Omental fat pad (tissue), 3 donors: ENCODE measurements at regions not wholly inside any gene's neighbourhood (a gene's known extent, or its start where the extent isn't known, plus 50 kb on each side); places are given as distances from the start of the nearest gene placed in this dataset.

Experiments used
- ATAC-seq: fragments of 150-250 bp; one replicate; pipeline ENCODE4 v1.9.1; 2016; ENCODE audit warnings: mild to moderate bottlenecking, moderate library complexity; ENCODE audit not compliant: low FRiP score
- DNase-seq: peaks from one replicate; pipeline ENCODE4 v3.0.0-alpha.2; 2019; ENCODE audit warnings: low spot score
- CTCF ChIP-seq, 3 donors: fragments of 450-650 bp; IDR thresholded peaks; one replicate each; pipeline ENCODE4 v1.5.1; 2016 to 2017; ENCODE audit warnings: antibody characterized with exemption in 3 of 3, mild to moderate bottlenecking in 3 of 3, moderate library complexity in 2 of 3

DNA sequence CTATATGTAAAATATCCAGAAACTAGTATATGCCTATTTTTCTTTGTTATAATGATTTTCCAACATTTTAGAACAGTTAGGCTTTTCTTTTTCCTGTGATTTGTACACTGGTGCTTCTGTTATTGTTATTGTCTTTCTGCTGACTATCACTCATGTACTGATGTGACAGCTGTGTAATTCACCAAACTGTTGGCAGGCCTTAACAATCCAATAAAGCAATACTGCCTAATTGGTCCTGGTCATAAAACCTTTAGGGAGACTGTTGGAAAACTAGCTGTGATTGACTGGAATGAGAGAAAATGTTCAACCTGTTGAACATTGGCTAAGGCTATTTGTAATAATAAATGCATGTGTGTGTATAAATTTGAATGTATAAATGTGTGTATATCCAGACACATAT lies 956.6 kb downstream of the REEP3 start:
- DNase-seq: no peak
- no peak for ATAC-seq
- TF ChIP-seq CTCF (IDR thresholded peaks at IDR 0.05): no peak

DNA sequence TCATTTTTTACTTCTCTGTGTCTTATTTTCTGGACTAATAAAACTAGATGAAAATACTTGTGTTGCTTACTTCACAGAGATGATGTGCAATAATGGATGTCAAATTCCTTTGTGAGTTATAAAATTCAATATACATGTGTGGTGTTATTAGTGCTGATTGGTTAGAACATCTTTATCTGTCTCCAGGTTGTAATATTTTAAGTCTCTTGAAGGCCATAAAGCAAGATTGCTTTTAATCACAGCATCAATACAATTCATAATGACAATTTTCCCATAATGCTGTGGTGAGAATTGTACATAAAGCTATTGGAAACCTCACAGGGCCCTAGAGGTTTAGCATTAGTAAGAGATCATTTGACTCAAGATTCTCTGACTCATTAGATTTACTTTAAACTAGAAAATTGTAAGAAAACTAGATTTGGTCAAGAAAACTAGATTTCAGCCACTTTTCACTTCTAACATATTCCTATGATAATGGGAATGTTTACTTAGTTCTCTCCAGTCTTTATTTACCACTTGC lies 963.7 kb downstream of the REEP3 start:
- no peak for DNase-seq
- no peak for ATAC-seq
- TF ChIP-seq CTCF (IDR thresholded peaks at IDR 0.05): no peak

DNA sequence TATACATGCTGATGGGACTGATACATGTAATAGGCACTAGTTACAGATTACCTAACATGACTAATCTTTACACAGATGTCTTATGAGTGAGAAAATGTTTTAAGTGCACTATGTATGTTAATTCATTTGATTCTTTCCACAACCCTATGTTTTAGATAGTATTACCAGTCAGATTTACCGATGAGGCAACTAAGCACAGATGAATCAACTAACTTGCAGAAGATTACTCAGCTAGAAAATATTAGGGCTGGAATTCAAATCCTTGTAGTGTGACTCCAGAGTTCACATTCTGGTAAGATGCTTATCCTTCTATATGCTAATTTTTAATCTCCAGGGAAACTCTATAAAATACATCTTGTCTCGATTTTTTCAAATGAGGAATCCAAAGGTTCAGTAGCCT lies 964.9 kb downstream of the REEP3 start:
- ATAC-seq: no peak
- TF ChIP-seq CTCF (IDR thresholded peaks at IDR 0.05): no peak
- DNase-seq: no peak

- DNase-seq (no peak), ATAC-seq (no peak)
- TF ChIP-seq CTCF (IDR thresholded peaks at IDR 0.05): no peak
Observed at GRCh38 chr10:64486901-64487300, 965.7 kb downstream of the REEP3 start.

GRCh38 chr10:64494901-64495300 lies 973.7 kb downstream of the REEP3 start:
- TF ChIP-seq CTCF (IDR thresholded peaks at IDR 0.05): no peak
- no peak for DNase-seq
- ATAC-seq: no peak

GRCh38 chr10:64497306-64497705 lies 976.1 kb downstream of the REEP3 start:
- TF ChIP-seq CTCF (IDR thresholded peaks at IDR 0.05): no peak
- DNase-seq: no peak
- no peak for ATAC-seq

DNA sequence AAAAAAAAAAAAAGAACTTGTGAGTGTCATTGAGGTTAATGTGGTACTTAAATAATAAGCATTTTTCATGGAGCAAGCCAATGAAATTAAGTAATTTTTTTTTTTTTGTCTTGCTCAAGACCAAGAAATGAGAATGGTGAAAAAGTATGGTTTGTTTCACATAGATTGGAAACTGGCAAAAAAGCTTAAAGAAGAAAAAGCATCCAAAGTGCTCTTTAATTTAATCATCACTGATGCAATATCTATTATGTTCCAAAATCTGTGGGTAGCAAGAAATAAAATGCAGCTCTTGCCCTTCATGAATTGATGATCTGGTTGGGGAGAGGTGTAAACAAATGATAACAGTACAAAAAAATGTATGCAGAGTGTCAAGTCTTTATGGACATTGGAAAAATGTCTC lies 980.6 kb downstream of the REEP3 start:
- no peak for TF ChIP-seq CTCF (IDR thresholded peaks at IDR 0.05)
- no peak for DNase-seq

More for the DNA sequence above, 980.6 kb downstream of the REEP3 start:
- ATAC-seq: no peak
